ENCODE measurements at regions not wholly inside any gene's neighbourhood (a gene's known extent, or its start where the extent isn't known, plus 50 kb on each side); places are given as distances from the start of the nearest gene placed in this dataset.

DNA sequence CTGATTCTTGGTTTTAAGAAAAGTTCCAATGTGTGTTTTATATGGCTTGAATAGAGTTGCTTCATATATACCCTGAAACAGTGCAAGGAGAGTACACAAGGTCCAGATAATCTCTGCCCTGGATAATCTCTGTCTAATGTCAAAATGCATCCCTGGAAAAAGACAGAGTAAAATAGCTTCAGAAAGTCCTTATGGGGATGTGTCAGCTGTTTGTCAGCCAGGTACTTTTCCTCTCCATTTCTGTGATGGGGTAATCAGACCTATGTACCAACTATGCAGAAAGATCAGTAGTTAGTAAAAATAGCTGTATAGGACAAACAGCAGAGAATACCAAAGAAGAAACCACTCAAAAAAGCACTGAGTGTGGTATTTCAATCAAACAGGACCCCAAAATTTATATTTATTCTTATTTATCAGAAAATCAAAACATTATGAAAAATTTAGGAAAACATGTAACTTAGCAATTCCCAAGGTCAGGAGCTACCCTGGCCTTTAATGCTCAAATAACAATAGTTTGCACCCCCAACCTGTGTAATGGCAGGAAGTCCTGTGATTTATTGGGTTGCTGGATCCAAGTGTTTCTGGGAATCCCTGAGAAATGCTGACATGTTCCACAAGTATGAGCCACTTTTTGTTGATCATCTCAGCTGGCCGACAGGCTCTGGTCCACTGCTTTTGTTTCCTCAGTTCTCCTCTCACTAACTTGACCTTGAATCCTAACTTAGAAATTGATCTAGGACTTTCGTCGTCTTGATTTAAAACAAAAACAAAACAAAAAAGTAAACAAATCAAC is 69.6 kb downstream of the MDH1 start:
- no peak overlapping the region for H3K4me3 ChIP-seq (ENCODE audit: low read length)
- no CpG with 5 or more reads among the region's 3 CpGs for WGBS (ENCODE audit: insufficient coverage)
- no peak overlapping the region for H3K27ac ChIP-seq (ENCODE audit: low read length)
- H3K4me1 ChIP-seq (ENCODE audit: control insufficient read depth, insufficient read depth, low read length): no peaks in the 10 kb centered on the region
- no peaks in the 10 kb centered on the region for H3K9me3 ChIP-seq (replicated peaks; ENCODE audit: control insufficient read depth, low read depth, low read length)
- DNase-seq: no peak
- no peaks in the 10 kb centered on the region for H3K27me3 ChIP-seq (ENCODE audit: control insufficient read depth, insufficient read depth, low read length)
- no peaks in the 10 kb centered on the region for H3K36me3 ChIP-seq (ENCODE audit: control insufficient read depth, insufficient read depth, low read length)

GRCh38 chr2:63660060-63660459 is 71.3 kb downstream of the MDH1 start:
- H3K27ac ChIP-seq (ENCODE audit: low read length): no peak overlapping the region
- DNase-seq: no peak
- H3K36me3 ChIP-seq (ENCODE audit: control insufficient read depth, insufficient read depth, low read length): no peaks in the 10 kb centered on the region
- H3K4me3 ChIP-seq (ENCODE audit: low read length): no peak overlapping the region
- no peaks in the 10 kb centered on the region for H3K4me1 ChIP-seq (ENCODE audit: control insufficient read depth, insufficient read depth, low read length)
- H3K9me3 ChIP-seq (replicated peaks; ENCODE audit: control insufficient read depth, low read depth, low read length): no peaks in the 10 kb centered on the region
- no peaks in the 10 kb centered on the region for H3K27me3 ChIP-seq (ENCODE audit: control insufficient read depth, insufficient read depth, low read length)

DNA sequence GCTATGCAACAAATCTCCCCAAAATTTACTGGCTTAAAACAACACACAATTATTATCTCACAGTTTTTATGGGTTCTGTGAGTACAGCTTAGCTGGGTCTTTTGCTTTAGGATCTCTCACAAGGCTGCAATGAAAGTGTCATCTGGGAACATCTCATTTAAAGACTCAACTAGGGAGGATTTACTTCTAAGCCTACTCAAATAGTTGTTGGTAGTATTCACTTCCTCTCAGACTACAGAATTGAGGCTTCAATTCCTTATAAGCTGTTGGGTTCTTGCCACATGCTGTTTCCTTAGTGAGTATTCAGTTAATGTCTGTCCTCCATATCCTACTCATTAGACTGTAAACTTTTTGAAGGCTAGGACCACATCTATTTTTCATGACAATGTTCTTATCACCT is 72.3 kb downstream of the MDH1 start:
- no peak overlapping the region for H3K27ac ChIP-seq (ENCODE audit: low read length)
- H3K36me3 ChIP-seq (ENCODE audit: control insufficient read depth, insufficient read depth, low read length): no peaks in the 10 kb centered on the region
- H3K9me3 ChIP-seq (replicated peaks; ENCODE audit: control insufficient read depth, low read depth, low read length): no peaks in the 10 kb centered on the region
- H3K4me3 ChIP-seq (ENCODE audit: low read length): no peak overlapping the region
- H3K27me3 ChIP-seq (ENCODE audit: control insufficient read depth, insufficient read depth, low read length): no peaks in the 10 kb centered on the region
- H3K4me1 ChIP-seq (ENCODE audit: control insufficient read depth, insufficient read depth, low read length): no peaks in the 10 kb centered on the region
- DNase-seq: no peak

GRCh38 chr2:63662028-63662804 is 73.5 kb downstream of the MDH1 start:
- Histone ChIP-seq H3K4me3 (ENCODE audit: low read length) (no peak overlapping the region), H3K36me3 (ENCODE audit: control insufficient read depth, insufficient read depth, low read length) (no peaks in the 10 kb centered on the region), H3K27me3 (ENCODE audit: control insufficient read depth, insufficient read depth, low read length) (no peaks in the 10 kb centered on the region), H3K4me1 (ENCODE audit: control insufficient read depth, insufficient read depth, low read length) (no peaks in the 10 kb centered on the region), H3K9me3 (replicated peaks; ENCODE audit: control insufficient read depth, low read depth, low read length) (no peaks in the 10 kb centered on the region), H3K27ac (ENCODE audit: low read length) (no peak overlapping the region)
- no peak for DNase-seq
- WGBS (ENCODE audit: insufficient coverage): no CpG with 5 or more reads among the region's 3 CpGs

GRCh38 chr2:63663013-63663864 is 74.5 kb downstream of the MDH1 start:
- Histone ChIP-seq H3K4me3 (ENCODE audit: low read length) (no peak overlapping the region), H3K9me3 (replicated peaks; ENCODE audit: control insufficient read depth, low read depth, low read length) (no peaks in the 10 kb centered on the region), H3K4me1 (ENCODE audit: control insufficient read depth, insufficient read depth, low read length) (no peaks in the 10 kb centered on the region), H3K36me3 (ENCODE audit: control insufficient read depth, insufficient read depth, low read length) (no peaks in the 10 kb centered on the region), H3K27ac (ENCODE audit: low read length) (no peak overlapping the region), H3K27me3 (ENCODE audit: control insufficient read depth, insufficient read depth, low read length) (no peaks in the 10 kb centered on the region)
- 43% methylated on average over 1 of the region's 3 CpGs for WGBS (ENCODE audit: insufficient coverage)
- DNase-seq: no peak

- H3K9me3 ChIP-seq (replicated peaks; ENCODE audit: control insufficient read depth, low read depth, low read length): no peaks in the 10 kb centered on the region
- DNase-seq: no peak
- H3K27ac ChIP-seq (ENCODE audit: low read length): no peak overlapping the region
- H3K4me3 ChIP-seq (ENCODE audit: low read length): no peak overlapping the region
- WGBS (ENCODE audit: insufficient coverage): 100% methylated on average over 1 of the region's 2 CpGs
- no peaks in the 10 kb centered on the region for H3K27me3 ChIP-seq (ENCODE audit: control insufficient read depth, insufficient read depth, low read length)
- H3K36me3 ChIP-seq (ENCODE audit: control insufficient read depth, insufficient read depth, low read length): no peaks in the 10 kb centered on the region
- no peaks in the 10 kb centered on the region for H3K4me1 ChIP-seq (ENCODE audit: control insufficient read depth, insufficient read depth, low read length)
Observed at GRCh38 chr2:63665091-63665490, 76.3 kb downstream of the MDH1 start.

DNA sequence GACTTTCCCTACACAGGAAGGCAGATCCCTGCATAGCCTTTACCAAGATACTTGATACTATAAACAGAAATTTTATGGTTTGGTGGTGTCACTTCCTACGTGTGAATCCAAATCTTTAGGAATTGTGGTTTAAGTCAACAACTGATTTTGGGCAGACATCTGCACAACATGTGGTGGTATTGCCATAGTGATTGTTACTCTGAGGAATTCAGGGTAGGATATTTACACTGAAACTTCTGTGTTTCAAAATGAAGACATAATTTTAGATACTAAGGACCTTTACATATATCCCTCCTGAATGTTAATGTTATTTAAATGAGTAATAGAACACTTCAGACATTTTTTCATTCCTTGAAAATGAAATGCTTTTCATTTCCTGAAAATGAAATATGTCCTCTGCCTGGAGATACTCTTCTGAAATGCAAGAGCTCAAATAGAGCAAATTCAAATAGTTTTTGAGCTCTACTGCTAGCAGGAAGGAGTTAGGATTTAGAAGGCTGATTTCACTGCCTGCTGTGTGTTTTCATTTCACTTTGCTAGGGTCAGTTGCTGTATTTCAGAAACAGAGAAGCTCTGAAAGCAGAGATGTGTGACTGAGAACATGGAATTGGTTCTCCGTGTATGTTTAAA is 77.2 kb downstream of the MDH1 start:
- Histone ChIP-seq H3K36me3 (ENCODE audit: control insufficient read depth, insufficient read depth, low read length) (no peaks in the 10 kb centered on the region), H3K4me1 (ENCODE audit: control insufficient read depth, insufficient read depth, low read length) (no peaks in the 10 kb centered on the region), H3K27ac (ENCODE audit: low read length) (no peak overlapping the region), H3K9me3 (replicated peaks; ENCODE audit: control insufficient read depth, low read depth, low read length) (no peaks in the 10 kb centered on the region), H3K27me3 (ENCODE audit: control insufficient read depth, insufficient read depth, low read length) (no peaks in the 10 kb centered on the region), H3K4me3 (ENCODE audit: low read length) (no peak overlapping the region)
- no CpG with 5 or more reads among the region's 2 CpGs for WGBS (ENCODE audit: insufficient coverage)
- peak; percentile 64 for DNase-seq

GRCh38 chr2:63667132-63667700 is 78.5 kb downstream of the MDH1 start:
- DNase-seq: peak; percentile 26

GRCh38 chr2:63668000-63668399 is 79.2 kb downstream of the MDH1 start:
- no CpG with 5 or more reads among the region's 1 CpG for WGBS (ENCODE audit: insufficient coverage)
- H3K4me1 ChIP-seq (ENCODE audit: control insufficient read depth, insufficient read depth, low read length): no peaks in the 10 kb centered on the region

More at GRCh38 chr2:63667132-63667700, 78.5 kb downstream of the MDH1 start:
- no CpG with 5 or more reads among the region's 3 CpGs for WGBS (ENCODE audit: insufficient coverage)
- Histone ChIP-seq H3K27ac (ENCODE audit: low read length) (no peak overlapping the region), H3K4me3 (ENCODE audit: low read length) (no peak overlapping the region), H3K36me3 (ENCODE audit: control insufficient read depth, insufficient read depth, low read length) (no peaks in the 10 kb centered on the region), H3K4me1 (ENCODE audit: control insufficient read depth, insufficient read depth, low read length) (no peaks in the 10 kb centered on the region), H3K9me3 (replicated peaks; ENCODE audit: control insufficient read depth, low read depth, low read length) (no peaks in the 10 kb centered on the region), H3K27me3 (ENCODE audit: control insufficient read depth, insufficient read depth, low read length) (no peaks in the 10 kb centered on the region)

More at GRCh38 chr2:63668000-63668399, 79.2 kb downstream of the MDH1 start:
- DNase-seq: no peak
- H3K27me3 ChIP-seq (ENCODE audit: control insufficient read depth, insufficient read depth, low read length): no peaks in the 10 kb centered on the region
- no peaks in the 10 kb centered on the region for H3K36me3 ChIP-seq (ENCODE audit: control insufficient read depth, insufficient read depth, low read length)
- H3K9me3 ChIP-seq (replicated peaks; ENCODE audit: control insufficient read depth, low read depth, low read length): no peaks in the 10 kb centered on the region
- no peak overlapping the region for H3K27ac ChIP-seq (ENCODE audit: low read length)
- H3K4me3 ChIP-seq (ENCODE audit: low read length): no peak overlapping the region

Data from muscle of leg (tissue), 3 donors.